Sigmoid colon (tissue), 6 donors: ENCODE measurements at regions not wholly inside any gene's neighbourhood (a gene's known extent, or its start where the extent isn't known, plus 50 kb on each side); places are given as distances from the start of the nearest gene placed in this dataset.
"Not testable (repeated sequence)": the region's sequence is repeated elsewhere in the genome, so short reads cannot be mapped to it uniquely, and the experiment has no call there.

Experiments
- DNase-seq: peaks from one replicate; pipeline ENCODE4 v3.0.0-alpha.2; 2019
- H3K27ac ChIP-seq, 4 donors: fragments of 200-600 bp; sonication (generic); one replicate each; pipeline ENCODE4 v1.5.1; 2016 to 2019; ENCODE audit warnings: mild to moderate bottlenecking in 1 of 4
- H3K27me3 ChIP-seq, 3 donors: fragments of 200-600 bp; sonication (generic); one replicate each; pipeline ENCODE4 v1.5.1; 2019; ENCODE audit warnings: mild to moderate bottlenecking in 1 of 3
- H3K36me3 ChIP-seq, 4 donors: fragments of 200-600 bp; sonication (generic); one replicate each; pipeline ENCODE4 v1.5.1; 2016 to 2019
- H3K4me1 ChIP-seq, 4 donors: fragments of 200-600 bp; sonication (generic); one replicate each; pipeline ENCODE4 v1.5.1; 2017 to 2019
- H3K4me3 ChIP-seq, 4 donors: fragments of 200-600 bp; sonication (generic); one replicate each; pipeline ENCODE4 v1.5.1; 2017 to 2019; ENCODE audit warnings: mild to moderate bottlenecking in 2 of 4, moderate library complexity in 1 of 4
- H3K9me3 ChIP-seq, 4 donors: fragments of 200-600 bp in 3 of 4; sonication (generic) in 3 of 4; one replicate each; pipeline versions ENCODE4 v1.5.1 to v1.6.1; 2013 to 2019
- EP300 ChIP-seq, 4 donors: sonication (generic); formaldehyde crosslinking; IDR thresholded peaks; one replicate each; pipeline ENCODE4 v1.6.1; 2017; ENCODE audit warnings: antibody characterized with exemption in 4 of 4
- POLR2A ChIP-seq, 2 donors: fragments of 450-650 bp; IDR thresholded peaks; one replicate each; pipeline ENCODE4 v1.6.1; 2016; ENCODE audit warnings: antibody characterized with exemption in 2 of 2, mild to moderate bottlenecking in 2 of 2, moderate library complexity in 2 of 2
- POLR2AphosphoS5 ChIP-seq, 4 donors: sonication (generic); formaldehyde crosslinking; IDR thresholded peaks; one replicate each; pipeline ENCODE4 v1.6.1; 2017; ENCODE audit warnings: antibody characterized with exemption in 4 of 4
- WGBS, 2 donors: extraction: QIAGEN DNeasy Blood & Tissue Kit; methylation state at CpG; one replicate each; pipeline ENCODE4 v1.1.7; 2013; 5-methylcytosine and 5-hydroxymethylcytosine counted together
- intact Hi-C: fragments of 100-400 bp; cut with DNase I; formaldehyde crosslinking; loops from one replicate; pipeline ENCODE4 v1.15.1; 2023
- TF ChIP-seq, protein P1 (sequence below), 4 experiments: fragments of 450-650 bp in 3 of 4; fragments of 200-600 bp in 1 of 4; IDR thresholded peaks; one replicate each; pipeline ENCODE4 v1.5.1; 2016 to 2019; ENCODE audit warnings: antibody characterized with exemption in 4 of 4, mild to moderate bottlenecking in 3 of 4, moderate library complexity in 2 of 4
- donor health status: healthy with polysubstance abuse.
- donor health status: healthy.

DNA sequence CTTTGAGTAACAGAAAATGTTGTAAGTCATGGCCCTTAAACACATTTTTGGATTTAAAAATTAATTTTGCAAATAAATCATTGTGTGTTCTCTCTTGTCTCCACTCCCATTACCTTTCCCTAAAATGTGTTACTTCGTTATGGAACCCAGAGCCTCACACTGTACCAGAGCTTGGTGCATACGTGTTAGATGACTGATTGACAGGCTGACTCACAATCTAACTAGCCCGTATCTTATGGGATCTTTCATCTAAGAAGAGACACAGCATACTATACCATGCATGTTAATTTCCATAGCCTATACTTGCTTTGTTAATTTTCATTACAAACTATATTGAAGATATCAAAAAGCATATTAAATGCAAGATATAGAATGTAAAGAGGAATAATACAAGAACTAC is 87.1 kb downstream of the SPRY4 start:
- intact Hi-C loops, result no loop called here
- no peak for DNase-seq
- H3K27ac ChIP-seq, result no peak overlapping the region
- 93 to 94% methylated on average over 3 of the region's 3 CpGs for WGBS, 2 donors
- H3K4me3 ChIP-seq, result no peak overlapping the region
- no peaks in the 10 kb centered on the region for H3K27me3 ChIP-seq
- no peaks in the 10 kb centered on the region for H3K4me1 ChIP-seq
- no peaks in the 10 kb centered on the region for H3K36me3 ChIP-seq
- TF ChIP-seq, protein P1, sequence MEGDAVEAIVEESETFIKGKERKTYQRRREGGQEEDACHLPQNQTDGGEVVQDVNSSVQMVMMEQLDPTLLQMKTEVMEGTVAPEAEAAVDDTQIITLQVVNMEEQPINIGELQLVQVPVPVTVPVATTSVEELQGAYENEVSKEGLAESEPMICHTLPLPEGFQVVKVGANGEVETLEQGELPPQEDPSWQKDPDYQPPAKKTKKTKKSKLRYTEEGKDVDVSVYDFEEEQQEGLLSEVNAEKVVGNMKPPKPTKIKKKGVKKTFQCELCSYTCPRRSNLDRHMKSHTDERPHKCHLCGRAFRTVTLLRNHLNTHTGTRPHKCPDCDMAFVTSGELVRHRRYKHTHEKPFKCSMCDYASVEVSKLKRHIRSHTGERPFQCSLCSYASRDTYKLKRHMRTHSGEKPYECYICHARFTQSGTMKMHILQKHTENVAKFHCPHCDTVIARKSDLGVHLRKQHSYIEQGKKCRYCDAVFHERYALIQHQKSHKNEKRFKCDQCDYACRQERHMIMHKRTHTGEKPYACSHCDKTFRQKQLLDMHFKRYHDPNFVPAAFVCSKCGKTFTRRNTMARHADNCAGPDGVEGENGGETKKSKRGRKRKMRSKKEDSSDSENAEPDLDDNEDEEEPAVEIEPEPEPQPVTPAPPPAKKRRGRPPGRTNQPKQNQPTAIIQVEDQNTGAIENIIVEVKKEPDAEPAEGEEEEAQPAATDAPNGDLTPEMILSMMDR (IDR thresholded peaks at IDR 0.05), result no peak
- TF ChIP-seq POLR2A (IDR thresholded peaks at IDR 0.05) (no peak), EP300 (IDR thresholded peaks at IDR 0.05) (no peak), POLR2AphosphoS5 (IDR thresholded peaks at IDR 0.05) (no peak)
- H3K9me3 ChIP-seq, result no peaks in the 10 kb centered on the region

DNA sequence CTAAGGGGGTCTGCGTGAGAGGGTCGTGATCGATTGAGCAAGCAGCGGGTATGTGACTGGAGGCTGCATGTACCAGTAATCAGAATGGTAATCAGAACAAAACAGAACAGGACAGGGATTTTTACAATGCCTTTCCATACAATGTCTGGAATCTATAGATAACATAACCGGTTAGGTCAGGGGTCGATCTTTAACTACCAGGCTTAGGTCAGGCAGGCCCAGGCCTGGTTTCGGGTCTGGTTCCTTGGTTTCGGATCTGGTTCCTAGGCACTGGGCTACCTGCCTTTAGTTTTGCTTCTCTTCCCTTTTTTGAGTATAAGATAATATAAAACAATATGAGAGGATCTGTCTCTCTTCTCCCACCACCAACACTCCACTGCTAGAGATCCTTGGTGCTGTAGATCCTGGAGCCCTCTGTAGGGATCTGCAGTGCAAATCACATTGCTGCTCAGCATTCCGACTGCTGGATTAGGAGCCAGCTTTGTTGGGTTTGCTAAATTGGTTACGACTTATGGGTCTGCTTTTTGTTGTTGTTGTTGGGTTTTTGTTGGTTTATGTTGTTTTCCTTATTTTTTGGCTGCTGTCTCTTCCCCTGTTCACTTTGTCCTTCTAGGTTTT is 88.0 kb downstream of the SPRY4 start:
- H3K36me3 ChIP-seq, intact Hi-C loops, H3K9me3 ChIP-seq, DNase-seq, H3K4me1 ChIP-seq, H3K27ac ChIP-seq, H3K27me3 ChIP-seq, H3K4me3 ChIP-seq: not testable (repeated sequence)
- WGBS, 2 donors, result 79 to 82% methylated on average over 10 of the region's 10 CpGs

DNA sequence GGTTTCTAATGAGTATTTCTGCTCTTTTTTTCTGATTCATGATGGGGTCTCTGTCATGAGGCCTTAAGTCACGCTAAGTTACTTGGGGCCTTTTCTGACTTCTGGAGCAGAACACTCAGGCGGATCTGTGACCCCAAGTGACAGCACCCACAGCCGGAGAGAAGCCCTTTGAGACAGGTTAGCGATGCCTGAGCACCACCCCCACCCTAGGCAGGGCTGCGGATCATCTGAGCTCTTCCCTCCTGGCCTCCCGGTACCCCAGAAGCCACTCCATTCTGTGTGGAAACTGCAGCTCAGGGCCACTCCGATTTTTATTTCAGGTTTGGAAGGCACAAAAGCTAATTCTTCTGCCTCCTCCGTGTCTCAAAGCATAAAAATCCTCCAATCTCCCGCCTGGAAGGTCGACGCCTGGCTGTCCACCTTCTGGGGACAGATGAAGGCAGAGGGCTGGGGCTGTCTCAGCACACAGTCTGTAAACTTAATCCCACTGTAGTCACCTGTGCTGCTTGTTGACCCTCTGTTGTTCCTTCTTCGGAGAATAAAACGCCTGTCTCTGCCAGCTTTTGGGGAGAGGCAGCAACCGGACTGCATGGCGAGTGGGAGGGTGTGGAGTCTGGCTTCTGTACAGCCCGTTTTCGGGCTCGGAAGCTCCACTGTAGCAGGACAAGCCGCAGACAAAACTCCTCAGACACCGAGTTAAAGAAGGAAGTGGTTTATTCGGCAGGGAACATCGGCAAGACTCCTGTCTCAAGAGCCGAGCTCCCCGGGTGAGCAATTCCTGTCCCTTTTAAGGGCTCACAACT is 88.8 kb downstream of the SPRY4 start:
- H3K4me1 ChIP-seq, result no peaks in the 10 kb centered on the region
- intact Hi-C loops, result no loop called here
- DNase-seq, result no peak
- TF ChIP-seq POLR2A (IDR thresholded peaks at IDR 0.05) (no peak), EP300 (IDR thresholded peaks at IDR 0.05) (no peak), POLR2AphosphoS5 (IDR thresholded peaks at IDR 0.05) (no peak)
- TF ChIP-seq, protein P1 (IDR thresholded peaks at IDR 0.05), result no peak
- H3K27ac ChIP-seq, result no peak overlapping the region
- H3K9me3 ChIP-seq, result no peaks in the 10 kb centered on the region
- 78 to 90% methylated on average over 24 of the region's 24 CpGs for WGBS, 2 donors
- H3K27me3 ChIP-seq, result no peaks in the 10 kb centered on the region
- H3K4me3 ChIP-seq, result no peak overlapping the region
- no peaks in the 10 kb centered on the region for H3K36me3 ChIP-seq

DNA sequence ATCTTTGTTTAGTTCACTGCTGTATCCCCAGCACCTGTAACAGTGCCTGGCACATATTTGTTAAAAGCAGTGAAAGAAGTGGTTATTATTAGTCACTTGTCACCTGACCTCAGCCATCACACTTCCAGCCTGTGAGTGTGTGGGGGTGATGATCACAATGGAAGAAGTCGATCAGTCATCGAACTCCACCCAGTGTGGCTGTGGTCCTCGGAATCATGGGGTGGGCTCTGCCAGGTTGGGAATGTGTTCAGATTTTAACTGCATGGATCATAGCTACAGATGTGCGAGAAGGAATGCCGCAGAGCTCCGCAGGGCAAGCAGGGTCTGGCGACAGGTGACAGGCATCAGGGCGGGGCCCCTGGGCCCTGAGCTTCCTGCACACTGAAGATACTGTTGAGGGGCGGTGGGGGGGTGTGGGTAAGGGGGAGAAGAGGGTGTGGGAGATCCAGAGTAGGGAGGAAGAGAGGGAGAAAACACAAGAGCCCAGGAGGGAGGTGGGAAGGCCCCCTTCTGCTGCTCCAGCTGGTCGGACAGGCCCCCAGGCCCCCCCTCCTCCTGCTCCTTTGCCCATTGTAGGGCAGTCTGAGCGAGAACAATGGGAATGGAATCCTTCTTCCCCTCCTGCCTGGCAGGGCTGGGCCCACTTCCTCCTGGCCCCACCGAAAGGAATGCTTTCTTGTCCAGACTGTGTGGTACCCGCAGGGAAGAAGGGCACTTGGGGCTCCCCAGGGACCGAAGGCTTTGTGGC is 89.6 kb downstream of the SPRY4 start:
- no peak for DNase-seq
- WGBS, 2 donors, result 59 to 60% methylated on average over 14 of the region's 14 CpGs

DNA sequence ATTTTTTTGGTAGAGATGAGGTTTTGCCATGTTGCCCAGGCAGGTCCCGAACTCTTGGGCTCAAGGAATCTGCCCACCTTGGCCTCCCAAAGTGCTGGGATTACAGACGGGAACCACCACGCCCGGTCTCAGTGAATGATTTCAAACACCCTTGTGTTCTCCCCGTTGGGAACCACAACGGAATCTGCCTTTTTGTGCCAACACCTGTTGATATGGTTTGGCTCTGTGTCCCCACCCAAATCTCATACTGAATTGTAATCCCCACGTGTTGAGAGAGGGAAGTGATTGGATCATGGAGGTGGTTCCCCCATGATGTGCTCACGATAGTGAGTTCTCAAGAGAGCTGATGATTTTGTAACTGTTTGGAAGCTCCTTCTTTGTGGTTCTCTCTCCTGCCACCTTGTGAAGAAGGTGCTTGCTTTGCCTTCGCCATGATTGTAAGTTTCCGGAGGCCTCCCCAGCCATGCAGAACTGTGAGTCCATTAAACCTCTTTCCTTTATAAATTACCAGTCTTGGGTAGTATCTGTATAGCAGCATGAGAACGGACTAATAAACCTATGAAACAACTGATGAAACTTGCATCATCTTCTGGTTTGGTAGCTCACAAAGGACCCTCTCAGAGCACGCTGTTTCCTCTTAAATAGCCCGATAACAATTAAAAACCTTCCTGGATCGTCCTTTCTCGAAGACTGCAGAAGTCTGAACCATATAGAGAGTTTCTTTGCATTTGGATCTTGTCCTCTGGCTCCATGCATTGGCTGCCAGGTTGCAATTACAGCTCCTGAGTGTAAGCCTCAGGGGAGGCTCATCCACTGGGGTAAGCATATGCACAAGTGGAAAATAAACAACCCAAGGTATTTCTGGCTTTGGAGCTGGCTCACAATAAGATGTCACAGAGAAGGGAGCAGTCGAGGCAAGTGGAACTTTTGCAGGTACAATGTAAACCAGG is 91.5 kb downstream of the SPRY4 start:
- no peak for DNase-seq
- no peaks in the 10 kb centered on the region for H3K36me3 ChIP-seq
- H3K4me1 ChIP-seq, result no peaks in the 10 kb centered on the region
- no peaks in the 10 kb centered on the region for H3K9me3 ChIP-seq
- no peaks in the 10 kb centered on the region for H3K27me3 ChIP-seq
- intact Hi-C loops, result no loop called here
- TF ChIP-seq EP300 (IDR thresholded peaks at IDR 0.05), result no peak
- no peak for TF ChIP-seq POLR2AphosphoS5 (IDR thresholded peaks at IDR 0.05)
- no peak for TF ChIP-seq POLR2A (IDR thresholded peaks at IDR 0.05)
- TF ChIP-seq, protein P1 (IDR thresholded peaks at IDR 0.05), result no peak
- H3K4me3 ChIP-seq, result no peak overlapping the region
- WGBS, 2 donors, result 87% methylated on average over 16 of the region's 16 CpGs
- no peak overlapping the region for H3K27ac ChIP-seq

More for the DNA sequence above, 89.6 kb downstream of the SPRY4 start:
- H3K36me3 ChIP-seq, result no peaks in the 10 kb centered on the region
- TF ChIP-seq POLR2A (IDR thresholded peaks at IDR 0.05), result no peak
- no peak for TF ChIP-seq POLR2AphosphoS5 (IDR thresholded peaks at IDR 0.05)
- TF ChIP-seq EP300 (IDR thresholded peaks at IDR 0.05), result no peak
- H3K27ac ChIP-seq, result no peak overlapping the region
- H3K9me3 ChIP-seq, result no peaks in the 10 kb centered on the region
- H3K4me3 ChIP-seq, result no peak overlapping the region
- no peaks in the 10 kb centered on the region for H3K27me3 ChIP-seq
- no peaks in the 10 kb centered on the region for H3K4me1 ChIP-seq
- intact Hi-C loops, result no loop called here

DNA sequence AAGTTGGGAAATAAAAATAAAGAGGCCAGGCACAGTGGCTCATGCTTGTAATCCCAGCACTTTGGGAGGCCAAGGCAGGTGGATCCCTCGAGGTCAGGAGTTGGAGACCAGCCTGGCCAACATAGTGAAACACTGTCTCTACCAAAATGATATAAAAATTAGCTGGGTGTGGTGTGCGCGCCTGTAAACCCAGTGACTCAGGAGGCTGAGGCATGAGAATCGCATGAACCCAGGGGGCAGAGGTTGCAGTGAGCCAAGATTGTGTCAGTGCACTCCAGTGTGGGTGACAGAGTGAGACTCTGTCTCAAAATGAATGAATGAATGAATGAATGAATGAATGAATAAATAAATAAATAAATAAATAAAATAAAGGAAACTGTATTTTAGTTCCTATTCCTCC is 93.9 kb downstream of the SPRY4 start:
- H3K27me3 ChIP-seq, intact Hi-C loops, H3K9me3 ChIP-seq, H3K36me3 ChIP-seq, H3K4me1 ChIP-seq, DNase-seq, H3K4me3 ChIP-seq, H3K27ac ChIP-seq: not testable (repeated sequence)
- WGBS, 2 donors, result 51 to 70% methylated on average over 4 of the region's 4 CpGs
